ENCODE measurements at regions not wholly inside any gene's neighbourhood (a gene's known extent, or its start where the extent isn't known, plus 50 kb on each side); places are given as distances from the start of the nearest gene placed in this dataset.
A peak's percentile ranks its signal among the peaks of the same experiment; 100 is the strongest.
"Not testable (repeated sequence)": the region's sequence is repeated elsewhere in the genome, so short reads cannot be mapped to it uniquely, and the experiment has no call there.

DNA sequence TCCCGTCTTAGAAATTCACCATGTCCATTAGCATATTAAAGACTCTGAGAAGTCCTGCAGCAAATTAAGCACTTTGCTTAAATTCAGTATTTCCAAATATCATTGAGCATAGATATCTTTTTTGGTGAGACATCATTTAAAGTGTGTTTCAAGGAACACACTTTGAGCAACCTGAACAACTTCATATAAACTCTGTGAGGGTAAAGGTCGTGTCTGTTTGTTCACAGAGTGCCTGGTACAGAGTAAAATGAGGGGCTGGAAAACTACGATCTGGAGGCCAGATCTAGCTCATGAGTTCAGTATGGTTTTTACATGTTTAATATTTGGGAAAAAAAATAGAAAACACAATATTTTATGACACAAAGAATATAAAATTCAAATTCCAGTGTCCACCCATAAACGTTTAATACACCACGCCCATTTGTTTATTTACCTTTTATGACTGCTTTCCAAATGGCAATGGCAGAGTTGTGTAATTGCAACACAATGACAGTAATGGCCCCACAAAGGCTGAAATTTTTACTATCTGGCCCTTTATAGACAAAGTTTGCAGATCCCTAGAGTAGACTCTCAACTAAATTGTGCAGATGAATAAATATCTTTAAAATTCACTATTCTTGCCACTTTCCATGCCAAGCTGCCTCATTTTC, 67.4 kb downstream of the SNTN start:
- DNase-seq (ENCODE audit: extremely low read depth, low read depth), result no peak

DNA sequence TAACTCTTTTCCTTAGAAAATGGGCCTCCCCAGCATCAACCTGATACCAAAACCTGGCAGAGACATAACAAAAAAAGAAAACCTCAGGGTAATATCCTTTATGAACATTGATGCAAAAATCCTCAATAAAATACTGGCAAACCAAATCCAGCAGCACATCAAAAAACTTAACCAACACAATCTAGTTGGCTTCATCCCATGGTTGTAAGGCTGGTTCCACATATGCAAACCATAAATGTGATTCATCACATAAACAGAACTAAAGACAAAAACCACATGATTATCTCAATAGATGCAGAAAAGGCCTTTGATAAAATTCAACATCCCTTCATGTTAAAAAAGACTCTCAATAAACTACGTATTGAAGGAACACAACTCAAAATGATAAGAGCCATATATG, 68.5 kb downstream of the SNTN start:
- DNase-seq (ENCODE audit: extremely low read depth, low read depth), result not testable (repeated sequence)

DNA sequence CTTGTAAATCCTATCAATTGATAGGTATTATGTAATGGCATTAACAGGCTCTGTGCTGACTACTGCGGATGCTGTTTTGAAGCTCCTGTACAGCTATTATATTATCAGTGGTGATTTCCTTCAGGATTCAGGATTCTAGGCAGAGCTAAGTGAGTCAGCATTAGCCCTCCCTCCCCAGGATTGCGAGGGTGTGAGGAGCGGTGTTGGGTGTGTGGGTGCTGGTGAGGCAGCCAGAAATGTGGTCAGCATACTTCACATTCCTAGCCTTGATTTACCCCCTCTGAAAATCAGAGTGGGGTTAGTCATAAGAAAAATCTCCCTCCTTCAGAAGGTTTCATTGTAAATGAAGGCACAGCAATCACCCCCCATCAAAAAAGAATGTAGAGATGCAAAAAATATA, 72.5 kb downstream of the SNTN start:
- DNase-seq (ENCODE audit: extremely low read depth, low read depth), result no peak

DNA sequence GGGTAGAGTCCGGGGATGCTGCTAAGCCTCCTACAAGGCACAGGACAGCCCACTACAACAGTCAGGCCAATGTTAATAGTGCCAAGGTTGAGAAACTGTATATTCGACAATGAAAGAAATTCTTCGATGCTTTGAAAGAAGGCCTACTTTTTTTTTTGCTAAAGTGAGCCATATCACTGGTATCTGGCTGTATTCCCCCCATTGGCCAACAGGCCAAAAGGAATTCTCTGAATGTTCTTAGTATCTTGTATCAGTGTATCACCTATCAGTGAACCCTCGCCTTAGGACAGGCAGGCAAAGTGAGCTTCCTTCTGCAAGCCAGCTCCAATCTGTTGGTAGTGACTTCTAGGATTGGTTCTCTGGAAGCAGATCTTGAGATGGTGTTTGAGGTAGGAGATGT, 74.2 kb downstream of the SNTN start:
- DNase-seq (ENCODE audit: extremely low read depth, low read depth), result no peak

DNA sequence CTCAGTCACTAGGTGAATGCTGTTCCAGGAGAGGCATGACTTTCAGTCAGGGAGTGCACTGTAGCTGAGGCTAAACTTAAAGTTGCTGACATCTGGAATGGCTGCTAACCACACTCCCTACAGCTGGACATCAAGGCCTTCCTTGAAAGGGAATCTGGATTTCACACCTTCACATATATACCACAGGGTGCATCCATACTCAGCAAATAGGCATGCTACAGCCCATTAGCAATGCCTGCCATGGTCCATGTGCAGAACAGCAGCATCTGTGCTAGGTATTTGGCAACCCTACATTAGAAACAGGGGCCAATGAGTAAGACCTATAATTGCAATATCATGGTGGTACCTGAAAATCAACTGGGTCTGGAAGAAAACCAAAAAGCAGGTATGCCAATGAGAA, 74.8 kb downstream of the SNTN start:
- DNase-seq (ENCODE audit: extremely low read depth, low read depth), result no peak

DNA sequence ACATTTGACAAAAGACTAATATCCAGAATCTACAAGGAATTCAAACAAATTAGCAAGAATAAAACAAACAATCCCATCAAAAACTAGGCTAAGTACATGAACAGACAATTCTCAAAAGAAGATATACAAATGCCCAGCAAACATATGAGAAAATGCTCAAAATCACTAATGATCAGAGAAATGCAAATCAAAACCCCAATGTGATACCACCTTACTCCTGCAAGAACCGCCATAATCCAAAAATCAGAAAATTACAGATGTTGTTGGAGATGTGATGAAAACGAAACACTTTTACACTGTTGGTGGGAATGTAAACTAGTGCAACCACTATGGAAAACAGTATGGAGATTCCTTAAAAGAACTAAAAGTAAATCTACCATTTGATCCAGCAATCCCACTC, 79.4 kb downstream of the SNTN start:
- no peak for DNase-seq (ENCODE audit: extremely low read depth, low read depth)

DNA sequence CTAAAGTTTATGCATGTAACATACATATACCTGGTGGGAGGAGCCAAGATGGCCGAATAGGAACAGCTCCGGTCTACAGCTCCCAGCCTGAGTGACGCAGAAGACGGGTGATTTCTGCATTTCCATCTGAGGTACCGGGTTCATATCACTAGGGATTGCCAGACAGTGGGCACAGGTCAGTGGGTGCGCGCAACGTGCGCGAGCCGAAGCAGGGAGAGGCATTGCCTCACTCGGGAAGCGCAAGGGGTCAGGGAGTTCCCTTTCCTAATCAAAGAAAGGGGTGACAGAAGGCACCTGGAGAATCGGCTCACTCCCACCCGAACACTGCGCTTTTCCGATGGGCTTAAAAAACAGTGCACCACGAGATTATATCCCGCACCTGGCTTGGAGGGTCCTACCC, 80.8 kb downstream of the SNTN start:
- DNase-seq (ENCODE audit: extremely low read depth, low read depth), result not testable (repeated sequence)

DNA sequence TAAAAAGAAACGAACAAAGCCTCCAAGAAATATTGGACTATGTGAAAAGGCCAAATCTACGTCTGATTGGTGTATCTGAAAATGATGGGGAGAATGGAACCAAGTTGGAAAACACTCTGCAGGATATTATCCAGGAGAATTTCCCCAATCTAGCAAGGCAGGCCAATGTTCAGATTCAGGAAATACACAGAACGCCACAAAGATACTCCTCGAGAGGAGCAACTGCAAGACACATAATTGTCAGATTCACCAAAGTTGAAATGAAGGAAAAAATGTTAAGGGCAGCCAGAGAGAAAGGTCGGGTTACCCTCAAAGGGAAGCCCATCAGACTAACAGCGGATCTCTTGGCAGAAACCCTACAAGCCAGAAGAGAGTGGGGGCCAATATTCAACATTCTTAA, 82.2 kb downstream of the SNTN start:
- DNase-seq (ENCODE audit: extremely low read depth, low read depth), result not testable (repeated sequence)

DNA sequence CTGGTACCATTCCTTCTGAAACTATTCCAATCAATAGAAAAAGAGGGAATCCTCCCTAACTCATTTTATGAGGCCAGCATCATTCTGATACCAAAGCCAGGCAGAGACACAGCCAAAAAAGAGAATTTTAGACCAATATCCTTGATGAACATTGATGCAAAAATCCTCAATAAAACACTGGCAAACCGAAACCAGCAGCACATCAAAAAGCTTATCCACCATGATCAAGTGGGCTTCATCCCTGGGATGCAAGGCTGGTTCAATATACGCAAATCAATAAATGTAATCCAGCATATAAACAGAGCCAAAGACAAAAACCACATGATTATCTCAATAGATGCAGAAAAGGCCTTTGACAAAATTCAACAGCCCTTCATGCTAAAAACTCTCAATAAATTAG, 82.3 kb upstream of the C3orf49 start:
- DNase-seq (ENCODE audit: extremely low read depth, low read depth), result not testable (repeated sequence)

DNA sequence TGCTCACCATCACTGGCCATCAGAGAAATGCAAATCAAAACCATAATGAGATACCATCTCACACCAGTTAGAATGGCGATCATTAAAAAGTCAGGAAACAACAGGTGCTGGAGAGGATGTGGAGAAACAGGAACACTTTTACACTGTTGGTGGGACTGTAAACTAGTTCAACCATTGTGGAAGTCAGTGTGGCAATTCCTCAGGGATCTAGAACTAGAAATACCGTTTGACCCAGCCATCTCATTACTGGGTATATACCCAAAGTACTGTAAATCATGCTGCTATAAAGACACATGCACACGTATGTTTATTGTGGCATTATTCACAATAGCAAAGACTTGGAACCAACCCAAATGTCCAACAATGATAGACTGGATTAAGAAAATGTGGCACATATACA, 80.5 kb upstream of the C3orf49 start:
- not testable (repeated sequence) for DNase-seq (ENCODE audit: extremely low read depth, low read depth)

DNA sequence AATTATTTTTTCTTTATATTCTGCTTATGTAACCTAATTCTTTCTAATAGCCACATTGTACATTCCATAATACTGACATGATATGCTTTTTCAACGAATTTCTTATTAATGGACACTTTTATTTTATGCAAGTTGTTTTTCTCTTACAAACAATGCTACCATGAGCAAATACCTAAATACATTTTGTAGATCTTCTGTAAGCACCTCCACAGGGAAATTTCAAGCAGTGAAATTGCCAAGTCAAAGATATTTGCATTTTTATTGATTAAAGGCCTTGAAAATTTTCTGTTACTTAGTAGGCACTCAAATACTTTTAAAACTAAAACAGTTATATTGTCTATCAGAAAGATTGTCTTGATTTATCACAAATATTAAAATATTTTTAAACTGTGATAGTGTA, 79.6 kb upstream of the C3orf49 start:
- DNase-seq (ENCODE audit: extremely low read depth, low read depth), result no peak

DNA sequence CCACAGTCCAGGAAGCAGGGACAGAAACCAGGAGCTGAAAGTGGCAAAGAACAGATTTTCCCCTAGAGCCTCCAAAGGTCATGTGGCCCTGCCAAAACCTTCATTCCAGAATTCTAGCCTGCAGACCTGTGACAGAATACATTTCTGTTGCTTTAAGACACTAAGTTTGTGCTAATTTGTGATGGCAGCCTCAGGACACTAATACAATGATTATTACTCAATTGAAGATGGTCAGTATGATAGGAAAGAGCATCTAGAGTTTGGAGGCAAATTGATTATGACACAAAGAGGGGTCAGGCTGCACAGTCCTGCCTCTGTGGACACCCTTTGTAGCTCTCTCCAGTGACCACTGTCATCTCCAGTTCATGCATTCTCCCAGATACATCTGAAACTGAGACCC, 79.0 kb upstream of the C3orf49 start:
- no peak for DNase-seq (ENCODE audit: extremely low read depth, low read depth)

DNA sequence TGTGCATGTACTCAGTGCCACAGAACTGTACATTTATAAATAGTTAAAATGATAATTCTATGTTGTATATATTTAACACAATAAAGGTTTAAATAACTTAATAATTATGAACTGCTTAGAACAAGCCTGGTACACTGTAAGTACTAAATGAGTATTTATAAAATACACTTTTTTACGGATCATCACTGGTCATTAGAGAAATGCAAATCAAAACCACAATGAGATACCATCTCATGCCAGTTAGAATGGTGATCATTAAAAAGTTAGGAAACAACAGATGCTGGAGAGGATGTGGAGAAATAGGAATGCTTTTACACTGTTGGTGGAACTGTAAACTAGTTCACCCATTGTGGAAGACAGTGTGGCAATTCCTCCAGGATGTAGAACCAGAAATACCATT, 74.4 kb upstream of the C3orf49 start:
- DNase-seq (ENCODE audit: extremely low read depth, low read depth), result not testable (repeated sequence)

DNA sequence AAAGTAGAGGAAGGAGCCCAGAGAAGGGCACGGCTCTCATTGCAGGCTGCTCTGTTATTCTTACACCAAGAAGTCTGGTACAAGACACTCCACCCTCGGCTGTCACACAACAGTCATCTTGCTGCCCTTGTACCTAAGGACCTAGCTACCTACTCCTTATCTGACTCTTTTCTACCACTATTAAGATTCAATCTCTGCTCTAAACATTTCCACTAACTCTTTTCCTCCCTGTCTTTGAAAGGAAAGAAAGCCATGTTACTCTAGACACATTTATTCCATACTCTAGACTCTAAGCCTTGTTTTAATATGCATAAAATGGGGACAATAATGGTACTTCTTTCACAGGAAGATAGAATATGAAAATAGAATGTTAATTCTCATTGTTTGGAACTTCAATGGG, 73.3 kb upstream of the C3orf49 start:
- DNase-seq (ENCODE audit: extremely low read depth, low read depth), result no peak

DNA sequence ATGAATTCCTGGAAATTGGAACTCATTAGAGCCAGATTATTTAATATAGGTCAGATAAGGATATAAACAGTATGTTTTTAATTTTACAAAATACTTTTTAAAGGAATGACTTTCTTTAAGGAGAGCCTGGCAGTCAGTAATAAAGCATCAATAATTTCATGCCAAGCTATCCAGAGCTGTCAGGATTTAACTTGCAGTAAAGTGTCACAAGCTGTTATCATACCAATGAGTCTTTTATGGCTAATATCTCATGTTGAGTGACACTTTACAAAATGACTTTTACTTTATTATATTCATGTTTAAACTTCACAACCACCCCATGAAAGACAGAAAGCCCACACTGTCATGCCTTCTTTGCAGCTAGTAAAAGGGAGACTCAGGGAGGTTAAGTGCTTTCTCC, 72.9 kb upstream of the C3orf49 start:
- DNase-seq (ENCODE audit: extremely low read depth, low read depth), result no peak

DNA sequence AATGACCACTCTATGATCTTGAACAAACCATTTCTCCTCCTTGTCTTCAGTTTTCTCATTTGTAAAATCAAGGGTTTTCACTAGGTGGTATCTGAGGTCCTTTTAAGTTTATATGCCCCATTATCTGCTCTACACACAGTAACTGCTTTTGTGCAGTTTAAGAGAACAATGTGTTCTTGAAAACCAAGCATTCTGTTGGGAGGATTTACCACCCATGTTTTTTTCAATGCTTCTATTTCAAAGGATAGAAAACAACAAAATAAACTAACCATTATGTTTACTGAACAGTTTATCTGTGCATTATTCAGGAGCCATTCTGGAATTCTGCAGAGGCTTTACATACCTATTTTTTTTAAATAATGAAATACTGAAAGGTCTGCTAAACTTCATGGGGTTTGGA, 67.6 kb upstream of the C3orf49 start:
- no peak for DNase-seq (ENCODE audit: extremely low read depth, low read depth)

DNA sequence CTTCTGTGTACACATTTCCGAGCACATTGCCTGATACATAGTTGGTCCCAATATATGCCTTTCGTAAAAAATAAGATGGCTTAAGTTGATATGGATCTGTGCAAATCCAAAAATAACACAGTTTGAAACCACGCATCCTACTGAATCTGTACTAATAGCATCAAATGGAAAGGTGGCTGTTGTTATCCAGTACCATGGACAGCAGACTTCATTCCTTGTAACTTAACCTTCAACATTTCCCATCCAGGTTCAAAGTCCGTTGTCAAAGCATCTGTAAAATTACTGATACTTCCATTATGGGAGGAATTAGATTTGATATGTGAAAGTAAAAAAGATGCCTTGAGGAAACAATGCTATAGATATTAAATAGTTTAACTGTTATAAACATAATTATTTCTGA, 65.5 kb upstream of the C3orf49 start:
- peak; percentile 8 for DNase-seq (ENCODE audit: extremely low read depth, low read depth)

DNA sequence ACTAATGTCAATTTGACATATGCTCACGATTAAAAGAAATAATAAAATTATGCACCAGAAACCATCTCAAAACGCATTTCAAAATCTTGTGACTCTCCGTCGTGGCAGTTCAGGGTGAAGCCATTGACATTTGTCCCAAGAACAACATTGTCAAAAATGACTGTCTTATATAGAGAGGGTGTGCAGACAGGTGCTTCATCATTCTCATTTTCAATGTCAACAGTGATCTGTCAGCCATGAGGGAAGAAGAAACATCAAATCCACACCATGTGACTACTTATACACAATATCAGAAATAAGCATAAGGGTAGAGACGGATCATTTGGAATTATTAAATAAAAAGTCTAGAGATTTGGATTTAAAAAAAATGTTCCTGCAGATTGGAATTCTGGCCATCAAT, 65.1 kb upstream of the C3orf49 start:
- DNase-seq (ENCODE audit: extremely low read depth, low read depth), result no peak

DNA sequence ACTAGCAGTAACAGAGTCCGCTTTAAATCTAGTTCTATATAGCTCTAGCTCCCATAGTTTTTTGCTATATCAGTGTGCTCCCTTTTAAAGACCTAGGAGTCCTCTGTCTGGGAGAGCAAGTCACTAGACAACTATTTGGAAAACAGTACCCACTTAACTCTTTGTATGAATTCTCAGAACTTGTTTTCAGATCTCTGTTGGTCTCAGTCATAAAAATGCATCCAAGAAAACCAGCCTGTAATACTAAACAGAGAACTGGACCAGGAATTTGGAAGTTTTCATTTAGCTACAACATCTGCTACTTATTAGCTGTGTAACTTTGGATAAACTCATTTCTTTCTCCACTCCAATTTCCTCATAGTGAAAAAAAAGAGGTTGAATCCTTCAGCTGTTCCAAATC, 56.9 kb upstream of the C3orf49 start:
- DNase-seq (ENCODE audit: extremely low read depth, low read depth), result no peak

DNA sequence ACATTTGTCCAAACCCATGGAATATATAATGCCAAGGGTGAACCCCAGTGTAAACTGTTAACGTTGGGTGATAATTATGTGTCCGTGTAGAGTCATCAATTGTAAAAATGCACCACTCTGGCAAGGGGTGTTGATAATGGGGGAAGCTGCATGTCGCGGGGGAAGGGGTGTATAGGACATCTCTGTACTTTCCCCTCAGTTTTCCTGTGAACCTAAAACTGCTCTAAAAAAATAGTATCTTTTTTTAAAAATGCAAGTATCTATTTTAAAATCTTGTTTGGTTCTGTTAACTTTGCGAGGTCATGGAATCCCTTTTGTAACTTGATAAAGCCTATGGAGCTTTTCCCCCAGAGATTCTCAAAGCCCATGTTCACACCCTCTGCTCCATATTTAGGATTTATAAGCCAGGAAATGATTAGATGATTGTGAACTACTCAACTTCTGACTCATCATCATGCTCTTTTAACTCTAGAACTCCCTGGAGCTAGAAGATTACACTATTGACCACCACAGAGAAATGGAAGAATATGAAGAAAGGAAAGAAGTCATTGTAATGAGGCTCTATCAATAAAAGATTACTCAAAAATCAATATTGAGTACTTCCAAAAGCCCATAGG, 56.1 kb upstream of the C3orf49 start:
- no peak for DNase-seq (ENCODE audit: extremely low read depth, low read depth)

DNA sequence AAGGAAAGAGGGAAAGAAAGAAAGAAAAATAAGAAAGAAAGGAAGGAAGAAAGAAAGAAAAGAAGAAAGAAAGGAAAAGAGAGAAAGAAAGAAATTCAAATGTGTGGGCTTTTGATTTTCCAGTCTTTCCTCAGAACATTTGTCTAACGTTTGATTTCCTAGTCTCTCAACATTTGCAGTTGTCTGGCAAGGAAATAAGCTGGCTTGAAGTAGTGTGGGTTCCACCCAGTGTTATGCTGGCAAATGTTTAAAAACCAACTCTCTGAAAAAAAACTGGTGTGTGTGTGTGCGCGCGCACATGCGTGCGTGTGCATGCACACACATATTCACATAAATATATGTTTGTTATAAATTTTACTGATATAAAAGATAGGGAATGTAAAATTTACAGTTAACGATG, 54.6 kb upstream of the C3orf49 start:
- no peak for DNase-seq (ENCODE audit: extremely low read depth, low read depth)

DNA sequence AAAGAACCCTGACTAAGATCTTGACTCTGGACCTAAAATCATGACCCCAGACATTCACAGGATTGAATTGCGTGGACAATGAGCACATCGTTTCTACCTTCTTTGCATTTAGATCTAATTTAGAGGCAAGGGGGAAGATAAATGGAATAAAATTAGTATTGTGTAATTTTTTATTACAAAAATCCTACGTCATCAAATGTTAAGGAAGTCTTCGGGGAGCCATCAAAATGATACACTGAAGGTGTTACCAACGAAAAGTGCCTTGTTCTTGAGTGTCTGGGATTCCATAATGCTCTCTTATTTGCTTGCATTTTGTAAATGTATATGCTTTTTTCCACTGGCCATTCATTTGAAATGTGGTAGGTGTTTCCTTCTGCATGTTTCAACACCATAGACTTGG, 52.8 kb upstream of the C3orf49 start:
- no peak for DNase-seq (ENCODE audit: extremely low read depth, low read depth)

DNA sequence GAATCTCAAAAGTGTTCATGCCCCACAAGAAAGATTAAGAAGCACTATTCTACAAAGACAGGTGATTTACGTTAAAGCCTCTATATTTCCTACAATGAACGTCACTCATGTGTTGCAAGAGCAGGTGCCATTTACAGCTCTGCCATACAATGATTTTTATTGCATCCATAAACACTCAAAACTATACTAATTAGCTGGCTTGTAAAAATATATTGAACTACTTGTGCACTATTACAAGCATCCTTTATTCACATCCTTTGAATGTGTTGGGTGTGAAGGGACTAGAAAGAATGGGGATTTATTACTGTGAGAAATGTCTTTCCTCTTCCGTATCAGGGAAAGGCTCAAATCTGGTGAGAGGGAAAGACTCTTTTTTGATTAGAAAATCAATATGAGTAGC, 50.7 kb upstream of the C3orf49 start:
- DNase-seq (ENCODE audit: extremely low read depth, low read depth), result no peak

All from NCI-H460 (cell line).